ENCODE measurements at regions not wholly inside any gene's neighbourhood (a gene's known extent, or its start where the extent isn't known, plus 50 kb on each side); places are given as distances from the start of the nearest gene placed in this dataset.

- Histone ChIP-seq H3K36me3 (no peaks in the 10 kb centered on the region), H3K9me3 (ENCODE audit: severe bottlenecking) (no peaks in the 10 kb centered on the region), H3K27ac (no peak overlapping the region), H3K27me3 (ENCODE audit: insufficient read depth, low read depth, severe bottlenecking) (no peaks in the 10 kb centered on the region), H3K4me3 (ENCODE audit: low read depth, low read length) (no peak overlapping the region)
- TF ChIP-seq CTCF (IDR thresholded peaks at IDR 0.05; ENCODE audit: low read depth, low read length) = no peak
- DNase-seq = no peak
Measured at GRCh38 chr12:84376320-84376719, 536.3 kb downstream of the SLC6A15 start.

- Histone ChIP-seq H3K4me3 (ENCODE audit: low read depth, low read length) (no peak overlapping the region), H3K27me3 (ENCODE audit: insufficient read depth, low read depth, severe bottlenecking) (no peaks in the 10 kb centered on the region), H3K27ac (no peak overlapping the region), H3K36me3 (no peaks in the 10 kb centered on the region), H3K9me3 (ENCODE audit: severe bottlenecking) (no peaks in the 10 kb centered on the region)
- TF ChIP-seq CTCF (IDR thresholded peaks at IDR 0.05; ENCODE audit: low read depth, low read length) = no peak
- DNase-seq = no peak
Measured at GRCh38 chr12:84375449-84376170, 537.0 kb downstream of the SLC6A15 start.

GRCh38 chr12:84362552-84362897 is 550.1 kb downstream of the SLC6A15 start:
- H3K27me3 ChIP-seq (ENCODE audit: insufficient read depth, low read depth, severe bottlenecking) = no peaks in the 10 kb centered on the region
- H3K27ac ChIP-seq = no peak overlapping the region
- no peaks in the 10 kb centered on the region for H3K36me3 ChIP-seq
- no peak for TF ChIP-seq CTCF (IDR thresholded peaks at IDR 0.05; ENCODE audit: low read depth, low read length)
- no peak overlapping the region for H3K4me3 ChIP-seq (ENCODE audit: low read depth, low read length)
- H3K9me3 ChIP-seq (ENCODE audit: severe bottlenecking) = peaks cover 3% of the 10 kb centered on the region
- no peak for DNase-seq

- Histone ChIP-seq H3K27ac (no peak overlapping the region), H3K36me3 (no peaks in the 10 kb centered on the region), H3K9me3 (ENCODE audit: severe bottlenecking) (peaks cover 3% of the 10 kb centered on the region), H3K4me3 (ENCODE audit: low read depth, low read length) (no peak overlapping the region), H3K27me3 (ENCODE audit: insufficient read depth, low read depth, severe bottlenecking) (no peaks in the 10 kb centered on the region)
- no peak for TF ChIP-seq CTCF (IDR thresholded peaks at IDR 0.05; ENCODE audit: low read depth, low read length)
- DNase-seq = no peak
Measured at GRCh38 chr12:84361651-84362551, 550.7 kb downstream of the SLC6A15 start.

- H3K9me3 ChIP-seq (ENCODE audit: severe bottlenecking) = no peaks in the 10 kb centered on the region
- H3K4me3 ChIP-seq (ENCODE audit: low read depth, low read length) = no peak overlapping the region
- no peak for DNase-seq
- no peak overlapping the region for H3K27ac ChIP-seq
- H3K36me3 ChIP-seq = no peaks in the 10 kb centered on the region
- no peak for TF ChIP-seq CTCF (IDR thresholded peaks at IDR 0.05; ENCODE audit: low read depth, low read length)
- H3K27me3 ChIP-seq (ENCODE audit: insufficient read depth, low read depth, severe bottlenecking) = no peaks in the 10 kb centered on the region
Measured at GRCh38 chr12:84357314-84357713, 555.3 kb downstream of the SLC6A15 start.

Measured in WERI-Rb-1 (cell line).